Posterior vena cava (tissue), 2 donors: ENCODE measurements at regions not wholly inside any gene's neighbourhood (a gene's known extent, or its start where the extent isn't known, plus 50 kb on each side); places are given as distances from the start of the nearest gene placed in this dataset.
"Not testable (repeated sequence)": the region's sequence is repeated elsewhere in the genome, so short reads cannot be mapped to it uniquely, and the experiment has no call there.

ENCODE experiments used
- DNase-seq: peaks from one replicate; pipeline ENCODE4 v3.0.0-alpha.2; 2020; ENCODE audit warnings: low spot score
- intact Hi-C, 2 donors: fragments of 100-400 bp; cut with DNase I; formaldehyde crosslinking; loops; one replicate each; pipeline versions ENCODE4 v1.14.1 to v1.14.2; 2022 to 2023
- donor health status: DM: yes; HTN: yes; CAD: no.
- donor health status: DM: yes; HTN: yes; CAD: no.

- DNase-seq = no peak
- intact Hi-C loops = no loop called here
These were observed 232.8 kb upstream of the ZNF608 start for GRCh38 chr5:124979251-124979650.

DNA sequence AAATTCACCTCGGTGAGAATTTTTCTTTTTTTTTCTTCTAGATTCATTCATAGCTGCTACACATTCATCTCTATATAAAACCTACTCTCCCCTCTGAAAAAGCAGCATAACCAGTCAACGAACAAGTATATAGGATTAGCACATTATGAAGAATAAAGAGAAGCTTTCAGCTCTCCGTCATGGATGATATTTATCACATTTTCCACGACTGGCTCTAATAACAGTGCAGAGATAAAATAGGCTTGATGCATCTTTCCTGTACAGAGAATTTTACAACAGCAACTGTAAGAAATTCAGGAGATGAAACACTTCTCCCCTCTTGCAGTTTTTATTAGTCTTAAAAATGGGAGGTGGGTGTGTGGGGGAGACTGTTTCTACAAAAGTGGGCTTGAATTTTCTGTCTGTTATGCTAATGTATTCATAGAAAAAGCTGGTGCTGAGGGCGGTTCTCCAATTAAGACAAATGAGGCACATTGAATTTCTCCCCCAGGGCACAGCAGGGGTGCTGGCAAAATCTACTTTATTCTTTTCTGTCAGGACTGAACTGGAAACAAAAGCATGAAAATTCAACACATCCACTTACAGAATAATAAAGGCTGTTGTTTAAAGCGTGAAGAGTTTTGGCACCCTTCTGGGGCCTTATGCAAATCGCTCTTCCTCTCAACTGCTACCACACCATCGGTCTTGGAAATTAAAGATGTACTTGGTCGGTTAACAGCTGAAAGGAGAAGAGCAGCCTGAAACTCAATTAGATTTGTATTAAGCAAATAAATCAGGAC, 233.9 kb upstream of the ZNF608 start:
- DNase-seq = no peak
- intact Hi-C loops = no loop called here

DNA sequence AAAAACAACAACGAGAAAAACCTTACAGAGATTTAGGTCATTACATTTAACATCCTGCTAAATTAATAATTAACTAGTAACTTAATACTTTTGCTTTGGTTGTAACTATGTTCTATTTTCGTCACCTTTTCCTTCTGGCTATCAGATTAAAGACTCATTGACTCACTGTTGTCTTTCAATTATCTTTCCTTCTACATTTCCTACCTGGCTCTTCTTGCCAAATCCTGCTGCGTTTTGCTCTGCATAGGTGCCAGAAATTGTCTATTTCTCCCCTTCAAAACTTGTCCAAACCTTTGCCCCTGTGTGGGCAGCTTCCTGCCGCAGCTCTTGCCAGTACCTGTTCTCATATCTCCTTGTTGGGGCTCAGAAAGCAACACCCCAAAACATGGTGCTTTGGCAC, 235.5 kb upstream of the ZNF608 start:
- intact Hi-C loops = no loop called here

GRCh38 chr5:124986170-124986569, 239.7 kb upstream of the ZNF608 start:
- no peak for DNase-seq
- intact Hi-C loops = no loop called here

More for the DNA sequence above, 235.5 kb upstream of the ZNF608 start:
- no peak for DNase-seq

DNA sequence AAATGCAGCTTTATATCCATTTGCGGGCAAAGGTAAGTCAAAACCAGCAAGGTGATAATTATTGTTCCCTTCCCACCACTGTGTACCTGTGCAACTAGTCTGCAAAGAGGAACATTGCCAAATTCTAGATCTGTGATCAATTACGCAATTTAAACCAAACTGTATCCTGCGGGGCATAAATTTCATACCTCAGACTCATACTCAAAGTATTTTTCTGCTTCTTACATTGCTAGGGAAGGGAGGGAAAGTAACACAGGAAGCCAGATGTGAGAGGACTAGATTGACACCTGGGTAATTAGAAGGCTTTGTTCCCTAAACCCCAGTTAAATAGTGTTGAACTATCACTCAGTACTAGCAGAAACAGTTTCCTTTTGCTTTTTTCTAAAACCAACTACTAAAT, 240.2 kb upstream of the ZNF608 start:
- DNase-seq = no peak
- intact Hi-C loops = no loop called here

GRCh38 chr5:124987786-124988185, 241.3 kb upstream of the ZNF608 start:
- intact Hi-C loops, DNase-seq: not testable (repeated sequence)

DNA sequence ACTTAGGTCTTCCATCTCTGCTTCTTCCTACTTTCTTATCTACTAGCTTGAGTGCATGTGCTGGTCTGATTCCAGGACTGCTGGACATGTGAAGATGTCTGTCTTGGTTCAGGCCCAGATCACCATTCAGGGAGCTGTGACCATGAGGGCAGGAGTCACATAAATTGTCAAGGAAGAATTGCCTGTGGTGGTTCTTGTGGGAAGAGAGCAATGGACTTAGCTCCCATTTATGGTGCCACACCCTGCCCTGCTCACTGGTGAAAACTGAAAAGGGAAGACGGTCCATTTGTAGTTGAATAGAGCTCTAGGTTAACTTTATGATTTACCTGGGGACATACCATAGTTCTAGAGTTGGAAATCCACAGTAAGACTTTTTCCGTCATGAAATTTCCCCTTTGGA, 244.3 kb upstream of the ZNF608 start:
- intact Hi-C loops = no loop called here

DNA sequence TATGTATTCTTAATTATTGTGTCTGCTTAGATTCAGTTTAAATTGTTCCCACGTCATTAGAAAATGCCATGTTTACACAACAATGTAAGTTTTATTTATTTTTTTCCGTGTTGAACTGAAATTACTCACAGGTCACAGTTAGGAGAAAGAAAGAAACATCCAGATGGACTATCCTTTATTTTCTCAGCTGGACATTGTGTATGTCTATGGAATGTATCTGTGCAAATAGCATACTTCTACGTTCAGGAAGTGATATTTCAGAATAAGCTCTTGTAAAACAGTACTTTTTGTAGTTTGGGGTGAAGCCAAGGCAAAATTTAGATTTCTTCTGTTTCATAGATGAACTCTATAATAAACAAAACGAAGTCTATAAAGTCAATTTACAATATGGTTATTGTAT, 249.0 kb upstream of the ZNF608 start:
- DNase-seq = no peak
- intact Hi-C loops = no loop called here

More for the DNA sequence above, 244.3 kb upstream of the ZNF608 start:
- no peak for DNase-seq

- intact Hi-C loops = no loop called here
These were observed 249.8 kb upstream of the ZNF608 start for GRCh38 chr5:124996023-124996763.

GRCh38 chr5:124996764-124997077, 250.3 kb upstream of the ZNF608 start:
- no peak for DNase-seq
- intact Hi-C loops = no loop called here

More at GRCh38 chr5:124996023-124996763, 249.8 kb upstream of the ZNF608 start:
- DNase-seq = no peak

DNA sequence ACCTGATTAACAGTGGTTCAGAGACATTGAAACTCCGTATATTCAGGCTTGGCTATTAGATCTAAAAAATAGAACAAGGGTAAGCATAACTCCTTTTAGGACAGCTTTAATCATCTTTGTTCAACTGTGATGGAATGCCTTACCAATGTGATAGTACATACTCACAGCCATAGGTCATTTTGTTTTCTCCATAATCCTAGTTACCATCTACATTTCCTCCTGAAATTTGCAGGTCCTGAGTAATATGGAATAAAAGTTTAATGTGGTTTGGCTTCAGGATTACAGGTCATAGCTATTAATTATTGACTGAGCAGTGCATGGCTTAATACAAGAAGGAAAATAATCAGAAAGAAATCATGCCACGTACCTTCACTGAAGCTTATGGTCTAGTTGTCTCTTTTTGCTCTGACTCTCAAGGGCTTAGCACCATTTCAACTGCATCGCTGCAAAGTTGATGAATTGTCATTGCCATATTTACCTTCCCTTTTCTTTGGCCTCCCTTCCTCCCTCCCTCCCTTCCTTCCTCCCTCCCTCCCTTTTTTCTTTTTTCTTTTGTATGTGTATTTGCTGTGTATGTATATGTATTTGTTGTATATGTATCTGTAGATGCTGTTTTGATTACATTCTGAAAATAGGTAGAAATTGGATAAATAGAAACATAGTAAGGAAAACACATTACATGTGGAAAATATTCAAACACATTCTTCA, 250.9 kb upstream of the ZNF608 start:
- no peak for DNase-seq
- intact Hi-C loops = no loop called here

DNA sequence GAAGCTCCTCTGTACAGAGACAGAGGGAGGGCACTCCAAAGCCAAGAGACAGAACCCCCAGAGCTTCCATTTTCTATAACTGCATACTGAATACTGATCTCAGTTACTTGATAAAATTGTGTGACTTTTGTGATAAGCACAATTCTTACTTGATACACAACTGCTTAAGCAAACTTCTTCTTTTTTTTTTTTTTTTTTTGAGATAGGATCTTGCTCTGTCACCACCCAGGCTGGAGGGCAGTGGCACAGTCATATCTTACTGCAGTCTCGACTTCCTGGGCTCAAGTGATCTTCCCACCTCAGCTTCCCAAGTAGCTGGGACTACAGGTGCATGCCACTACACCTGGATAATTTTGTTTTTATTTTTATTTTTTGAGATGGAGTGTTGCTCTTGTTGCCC, 252.1 kb upstream of the ZNF608 start:
- DNase-seq = no peak
- intact Hi-C loops = no loop called here

GRCh38 chr5:125002727-125003598, 256.5 kb upstream of the ZNF608 start:
- intact Hi-C loops = no loop called here
- no peak for DNase-seq

GRCh38 chr5:125004009-125004408, 257.6 kb upstream of the ZNF608 start:
- intact Hi-C loops = no loop called here
- no peak for DNase-seq

DNA sequence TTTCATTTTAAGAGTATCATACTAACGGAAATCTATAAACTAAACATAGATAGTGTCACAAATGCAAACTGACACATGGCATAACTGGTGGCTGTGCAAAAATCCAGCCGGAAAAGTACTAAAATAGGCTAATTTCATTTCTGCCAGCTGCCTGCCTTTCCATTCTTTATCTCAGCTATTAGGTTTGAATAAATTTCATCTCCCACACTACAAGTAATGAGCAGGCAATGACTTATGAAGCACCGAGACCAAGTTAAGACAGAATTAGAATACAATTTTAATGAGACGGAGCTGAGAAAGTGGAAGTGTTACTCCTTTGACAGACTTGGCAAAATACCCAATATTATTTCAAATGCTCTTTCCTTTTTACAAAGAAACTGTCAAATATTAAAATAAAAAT, 258.8 kb upstream of the ZNF608 start:
- intact Hi-C loops = no loop called here
- no peak for DNase-seq

DNA sequence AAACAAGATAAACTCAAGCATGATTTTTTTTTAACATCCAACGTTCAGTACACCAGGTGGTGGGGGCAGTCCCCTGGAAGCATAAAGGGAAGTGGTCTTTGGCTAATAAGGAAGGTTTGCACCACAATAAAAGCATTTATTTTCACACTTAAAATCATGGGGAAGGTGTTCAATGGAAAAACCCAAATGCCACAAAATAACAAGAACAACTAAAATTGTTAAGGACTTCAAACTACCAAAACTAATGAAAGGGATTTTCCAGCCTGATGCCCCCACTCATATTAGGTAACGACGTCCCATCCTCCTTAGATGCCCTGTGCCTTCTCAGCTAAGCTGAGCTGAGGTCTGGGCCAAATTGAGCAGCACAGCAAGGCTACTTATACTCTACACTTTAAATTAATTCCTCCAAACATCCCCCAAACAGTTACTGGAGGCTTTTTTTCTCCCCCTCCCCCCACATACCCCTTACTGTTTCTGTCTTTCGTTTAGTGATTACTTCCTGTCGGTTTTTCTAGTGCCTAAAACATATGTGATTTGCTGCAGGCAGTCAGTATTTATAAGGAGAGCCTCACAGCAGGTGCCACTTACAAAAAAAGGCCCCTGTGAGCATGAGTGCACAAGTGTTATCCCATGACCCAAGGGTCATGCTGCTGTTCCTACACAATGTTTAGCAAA, 259.7 kb upstream of the ZNF608 start:
- DNase-seq = no peak
- intact Hi-C loops = no loop called here

DNA sequence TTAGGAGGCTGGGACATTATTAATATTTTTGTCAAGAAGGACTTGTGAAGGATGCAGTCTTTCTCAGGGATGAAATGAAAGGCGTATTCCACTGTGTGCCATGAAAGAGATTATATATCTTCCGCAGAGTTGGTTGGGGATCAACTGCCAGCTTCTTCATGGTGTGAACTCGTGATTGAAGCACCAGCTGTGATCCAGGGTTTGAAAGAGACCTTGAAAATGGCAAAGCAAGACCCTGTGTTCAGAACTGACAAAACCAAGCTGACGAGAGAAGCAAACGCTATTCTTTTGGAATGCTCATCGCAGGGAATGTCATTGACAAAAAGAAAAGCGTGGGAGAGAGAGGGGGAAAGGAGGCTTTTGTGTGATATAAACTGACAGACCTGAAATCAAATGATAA, 263.9 kb upstream of the ZNF608 start:
- intact Hi-C loops = loop anchor here in 1 of 2 donors (5.0 kb wide), 1 partner anchor 253 kb away; no protein-coding TSS in a partner anchor
- DNase-seq = no peak

GRCh38 chr5:125011014-125011413, 264.6 kb upstream of the ZNF608 start:
- intact Hi-C loops = loop anchor here in 1 of 2 donors (5.0 kb wide), 1 partner anchor 254 kb away; no protein-coding TSS in a partner anchor
- DNase-seq = no peak

- DNase-seq = no peak
- intact Hi-C loops = loop anchor here in 1 of 2 donors (5.0 kb wide), 1 partner anchor 254 kb away; no protein-coding TSS in a partner anchor
These were observed 265.0 kb upstream of the ZNF608 start for GRCh38 chr5:125011419-125011818.
